SJCRH30 (cell line): ENCODE measurements at regions not wholly inside any gene's neighbourhood (a gene's known extent, or its start where the extent isn't known, plus 50 kb on each side); places are given as distances from the start of the nearest gene placed in this dataset.

Experiments used
- DNase-seq, 2 experiments: peaks; one replicate each; pipeline ENCODE4 v3.0.0-alpha.2; 2015 to 2020
- H3K27ac ChIP-seq: fragments of 250-450 bp; sonication (Bioruptor Pico); 2 replicates; pipeline ENCODE4 v1.5.1; 2020; ENCODE audit warnings: mild to moderate bottlenecking, moderate library complexity
- H3K27me3 ChIP-seq: fragments of 250-450 bp; sonication (Bioruptor Pico); 2 replicates; pipeline ENCODE4 v1.5.1; 2020; ENCODE audit warnings: mild to moderate bottlenecking, moderate library complexity
- H3K36me3 ChIP-seq: fragments of 250-450 bp; sonication (Bioruptor Pico); 2 replicates; pipeline ENCODE4 v1.5.1; 2020; ENCODE audit warnings: mild to moderate bottlenecking, moderate library complexity
- H3K4me1 ChIP-seq: fragments of 250-450 bp; sonication (Bioruptor Pico); 2 replicates; pipeline ENCODE4 v1.5.1; 2020; ENCODE audit warnings: mild to moderate bottlenecking, moderate library complexity
- H3K4me3 ChIP-seq: fragments of 250-450 bp; sonication (Bioruptor Pico); 2 replicates; pipeline ENCODE4 v1.5.1; 2020; ENCODE audit warnings: mild to moderate bottlenecking, moderate library complexity
- H3K9me3 ChIP-seq: fragments of 250-450 bp; sonication (Bioruptor Pico); replicated peaks from 2 replicates; pipeline ENCODE4 v1.5.1; 2020; ENCODE audit warnings: mild to moderate bottlenecking, moderate library complexity

DNA sequence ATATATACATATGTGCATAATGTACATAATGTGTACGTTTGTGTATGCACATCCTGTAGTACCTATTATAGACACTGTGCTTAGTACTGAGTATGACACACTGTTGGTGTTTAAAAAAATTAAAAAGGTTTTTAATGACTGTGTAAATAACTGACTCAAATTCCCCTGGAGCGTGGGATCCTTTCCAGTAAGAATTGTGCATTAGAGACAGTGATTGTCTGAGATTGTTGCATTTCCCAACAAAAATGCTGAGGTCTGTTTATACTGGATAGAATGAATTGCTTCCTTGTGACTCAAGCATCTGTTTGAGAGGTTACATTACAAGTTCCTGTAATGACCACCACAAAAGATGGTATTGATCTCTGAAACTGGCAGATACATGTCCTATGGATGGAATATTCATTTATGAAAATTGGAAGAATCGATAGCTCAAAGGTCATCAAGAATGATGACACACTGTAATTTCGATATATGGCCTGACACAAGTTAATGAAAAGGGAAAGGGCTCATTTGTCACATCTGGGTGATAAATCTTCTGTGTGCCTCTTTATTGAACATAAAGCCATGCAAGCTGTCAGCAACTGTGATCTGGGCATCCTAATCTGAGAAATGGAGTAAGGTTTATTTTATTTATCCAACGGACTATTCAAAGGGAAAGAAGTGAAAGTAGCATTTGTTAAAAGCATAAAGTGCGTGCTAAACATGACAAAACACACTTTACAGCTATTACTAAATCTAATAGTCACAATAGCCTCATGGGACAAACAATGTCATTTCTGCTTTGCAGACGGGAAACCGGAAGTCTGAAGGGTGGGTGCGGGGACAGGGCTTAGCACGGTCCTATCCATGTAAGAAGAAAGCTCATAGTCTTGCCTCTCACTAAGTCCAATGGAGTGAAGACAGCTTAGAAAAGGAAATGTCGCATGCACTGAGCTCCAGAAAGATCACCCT is 228.8 kb downstream of the CDH11 start:
- H3K9me3 ChIP-seq, result no peaks in the 10 kb centered on the region
- no peak overlapping the region for H3K27ac ChIP-seq
- H3K27me3 ChIP-seq, result no peaks in the 10 kb centered on the region
- no peaks in the 10 kb centered on the region for H3K36me3 ChIP-seq
- no peaks in the 10 kb centered on the region for H3K4me1 ChIP-seq
- DNase-seq, result peak in 1 of 2 experiments; percentile 28
- no peak overlapping the region for H3K4me3 ChIP-seq

DNA sequence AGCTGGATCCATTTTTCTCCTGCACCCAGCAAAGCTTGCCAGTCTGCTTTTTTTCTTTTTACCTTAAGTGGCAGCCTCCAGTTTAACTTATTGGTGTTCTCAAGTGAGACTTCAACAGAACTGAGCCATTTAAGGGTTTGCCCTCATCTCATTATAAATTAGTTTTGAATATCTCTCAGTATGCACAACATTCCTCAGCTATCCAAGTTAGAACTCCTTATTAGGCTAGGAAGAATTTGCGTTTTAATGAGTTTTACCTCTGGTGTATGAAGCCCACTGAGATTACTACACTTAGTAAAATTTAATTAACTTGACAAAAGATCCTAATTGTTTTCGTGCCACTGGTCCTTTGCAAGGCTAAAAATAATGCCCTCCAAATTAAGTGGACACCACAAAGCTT is 232.4 kb downstream of the CDH11 start:
- H3K27me3 ChIP-seq, result no peaks in the 10 kb centered on the region
- H3K27ac ChIP-seq, result no peak overlapping the region
- no peaks in the 10 kb centered on the region for H3K4me1 ChIP-seq
- H3K4me3 ChIP-seq, result no peak overlapping the region
- H3K36me3 ChIP-seq, result no peaks in the 10 kb centered on the region
- H3K9me3 ChIP-seq, result no peaks in the 10 kb centered on the region
- no peak for DNase-seq

DNA sequence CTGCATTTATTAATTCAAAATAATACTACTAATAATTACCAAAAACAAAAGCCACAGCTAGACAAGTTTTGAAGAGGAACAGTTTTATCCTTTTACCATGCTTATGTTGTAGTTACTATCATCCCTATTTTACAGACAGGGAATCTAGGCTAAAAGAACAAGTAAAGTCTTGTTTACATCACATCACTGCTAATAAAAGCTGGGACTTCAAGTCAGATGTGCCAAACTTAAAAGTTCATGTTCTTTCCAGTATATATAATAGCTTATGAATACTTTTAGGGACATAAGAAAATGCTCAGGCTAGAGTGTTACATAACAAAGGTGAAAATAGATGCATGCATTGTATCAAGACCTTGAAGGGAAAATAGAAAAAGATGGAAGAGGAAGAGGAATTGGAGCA is 234.2 kb downstream of the CDH11 start:
- DNase-seq, result no peak
- H3K36me3 ChIP-seq, result no peaks in the 10 kb centered on the region
- no peak overlapping the region for H3K4me3 ChIP-seq
- H3K4me1 ChIP-seq, result no peaks in the 10 kb centered on the region
- no peak overlapping the region for H3K27ac ChIP-seq
- H3K27me3 ChIP-seq, result no peaks in the 10 kb centered on the region
- no peaks in the 10 kb centered on the region for H3K9me3 ChIP-seq

DNA sequence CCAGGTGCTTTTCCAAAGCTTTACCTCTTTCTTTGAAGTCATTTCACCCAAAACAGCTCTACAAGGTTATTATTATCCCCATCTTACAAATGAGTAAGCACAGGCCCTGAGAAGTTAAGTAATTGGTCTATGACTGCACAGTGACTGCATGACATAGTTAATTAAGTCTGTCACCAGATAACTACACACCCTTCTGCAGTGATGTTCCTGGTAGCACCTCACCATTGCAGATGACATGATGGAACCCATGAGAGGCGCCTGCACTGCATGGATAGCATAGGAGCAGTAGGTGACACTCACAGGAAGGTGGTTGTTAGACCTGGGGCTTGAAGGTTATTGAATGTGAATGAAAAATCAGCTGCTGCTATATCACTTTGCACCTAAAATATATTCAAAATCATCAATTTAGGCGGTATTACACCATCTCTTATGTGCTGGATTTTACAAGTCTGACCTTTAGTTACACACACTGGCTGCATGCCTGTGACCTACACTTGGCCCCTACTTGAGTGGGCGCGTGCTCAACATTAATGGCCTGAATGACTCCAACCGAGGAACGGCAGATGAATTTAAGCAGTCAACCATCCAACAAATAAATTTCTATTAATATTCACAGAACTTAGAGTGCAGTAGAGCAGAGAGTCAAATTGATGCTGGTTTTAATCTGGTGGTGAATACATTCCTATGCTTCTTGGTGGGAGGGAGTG is 239.6 kb downstream of the CDH11 start:
- H3K4me1 ChIP-seq, result no peaks in the 10 kb centered on the region
- H3K27ac ChIP-seq, result no peak overlapping the region
- no peaks in the 10 kb centered on the region for H3K9me3 ChIP-seq
- H3K4me3 ChIP-seq, result no peak overlapping the region
- no peaks in the 10 kb centered on the region for H3K27me3 ChIP-seq
- no peaks in the 10 kb centered on the region for H3K36me3 ChIP-seq
- DNase-seq, result no peak

DNA sequence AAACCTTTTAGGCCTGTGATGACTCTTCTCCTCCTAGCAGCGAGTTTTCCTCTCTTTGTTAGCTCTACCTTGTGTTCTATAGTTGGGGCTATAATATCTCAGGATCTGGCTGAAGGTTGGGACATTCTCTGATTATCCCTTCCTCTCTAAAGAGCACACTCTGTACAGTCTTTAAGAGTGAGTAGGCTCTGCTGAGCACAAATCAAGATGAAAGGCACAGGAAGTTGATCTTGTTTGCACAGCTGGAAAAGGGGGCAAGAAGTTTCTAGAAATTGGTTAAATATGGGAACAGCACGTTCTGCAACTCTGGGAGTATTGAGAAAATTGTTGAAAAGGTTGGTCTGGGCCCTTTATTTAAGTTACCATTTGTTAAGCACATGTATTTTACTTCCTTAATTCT is 240.9 kb downstream of the CDH11 start:
- H3K27me3 ChIP-seq, result no peaks in the 10 kb centered on the region
- no peak for DNase-seq

DNA sequence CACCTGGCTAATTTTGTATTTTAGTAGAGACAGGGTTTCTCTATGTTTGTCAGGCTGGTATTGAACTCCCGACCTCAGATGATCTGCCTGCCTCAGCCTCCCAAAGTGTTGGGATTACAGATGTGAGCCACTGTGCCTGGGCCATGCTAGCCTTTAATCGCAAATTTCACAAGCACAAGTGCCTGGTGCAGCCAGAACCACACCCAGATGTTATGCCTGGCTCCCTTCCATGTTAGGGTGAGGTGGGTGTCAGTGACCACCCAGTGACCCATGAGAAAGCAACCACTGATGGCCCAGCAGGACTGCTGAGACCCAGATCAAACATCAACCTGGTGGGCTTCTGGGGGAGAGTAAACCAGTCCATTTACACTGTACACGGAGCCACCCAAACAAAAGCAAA is 241.9 kb downstream of the CDH11 start:
- no peak overlapping the region for H3K4me3 ChIP-seq
- DNase-seq, result no peak
- no peaks in the 10 kb centered on the region for H3K36me3 ChIP-seq
- H3K27me3 ChIP-seq, result no peaks in the 10 kb centered on the region
- peaks cover 6% of the 10 kb centered on the region; the same call in 1 of the 2 replicates for H3K9me3 ChIP-seq
- H3K4me1 ChIP-seq, result no peaks in the 10 kb centered on the region
- no peak overlapping the region for H3K27ac ChIP-seq

More for the DNA sequence above, 240.9 kb downstream of the CDH11 start:
- Histone ChIP-seq H3K4me3 (no peak overlapping the region), H3K27ac (no peak overlapping the region), H3K9me3 (peaks cover 6% of the 10 kb centered on the region; the same call in 1 of the 2 replicates), H3K36me3 (no peaks in the 10 kb centered on the region), H3K4me1 (no peaks in the 10 kb centered on the region)

DNA sequence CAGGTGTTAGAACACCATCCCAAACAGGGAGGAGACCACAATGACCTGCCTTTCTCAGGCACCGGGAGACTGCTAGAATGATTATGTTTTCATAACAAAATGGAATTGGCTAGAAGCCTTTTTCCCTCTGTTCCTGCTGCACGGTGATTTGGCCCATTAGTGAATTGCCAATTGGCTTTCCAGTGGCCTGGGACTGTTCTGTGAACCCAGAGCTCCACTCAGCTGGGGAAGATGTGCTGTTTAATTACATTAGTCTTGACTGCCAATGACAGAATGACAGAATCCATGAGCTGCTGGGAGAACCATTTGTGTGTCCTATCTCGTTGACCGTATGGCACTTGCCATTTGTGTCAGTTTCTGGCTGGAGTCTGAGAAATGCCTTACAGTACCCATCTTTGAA is 242.9 kb downstream of the CDH11 start:
- H3K9me3 ChIP-seq, result peaks cover 6% of the 10 kb centered on the region; the same call in 1 of the 2 replicates
- no peak overlapping the region for H3K4me3 ChIP-seq
- DNase-seq, result no peak
- H3K36me3 ChIP-seq, result no peaks in the 10 kb centered on the region
- no peaks in the 10 kb centered on the region for H3K4me1 ChIP-seq
- no peak overlapping the region for H3K27ac ChIP-seq
- H3K27me3 ChIP-seq, result no peaks in the 10 kb centered on the region

DNA sequence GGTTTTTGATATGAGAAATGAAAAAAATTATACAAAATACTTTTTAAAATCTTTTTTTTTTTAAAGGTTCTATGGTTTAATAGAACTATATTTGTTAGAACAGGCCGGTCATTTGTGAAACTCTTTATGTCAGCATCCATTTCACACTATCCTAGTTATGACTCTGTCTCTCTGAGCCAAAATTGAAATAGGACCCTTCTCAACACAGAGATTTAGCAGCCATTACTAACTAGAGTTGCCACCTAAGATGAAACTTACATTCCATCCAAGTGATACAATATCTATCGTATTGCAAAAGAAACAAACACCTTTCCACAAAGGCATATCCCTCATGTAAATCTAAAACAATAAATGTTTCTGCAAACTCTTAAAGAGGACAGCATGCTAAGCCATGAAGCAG is 249.8 kb downstream of the CDH11 start:
- H3K4me3 ChIP-seq, result no peak overlapping the region
- DNase-seq, result peak in 1 of 2 experiments; percentile 56
- no peak overlapping the region for H3K27ac ChIP-seq
- H3K9me3 ChIP-seq, result peaks cover 6% of the 10 kb centered on the region; the same call in 1 of the 2 replicates
- H3K4me1 ChIP-seq, result peaks cover 33% of the 10 kb centered on the region
- H3K36me3 ChIP-seq, result no peaks in the 10 kb centered on the region
- H3K27me3 ChIP-seq, result no peaks in the 10 kb centered on the region

DNA sequence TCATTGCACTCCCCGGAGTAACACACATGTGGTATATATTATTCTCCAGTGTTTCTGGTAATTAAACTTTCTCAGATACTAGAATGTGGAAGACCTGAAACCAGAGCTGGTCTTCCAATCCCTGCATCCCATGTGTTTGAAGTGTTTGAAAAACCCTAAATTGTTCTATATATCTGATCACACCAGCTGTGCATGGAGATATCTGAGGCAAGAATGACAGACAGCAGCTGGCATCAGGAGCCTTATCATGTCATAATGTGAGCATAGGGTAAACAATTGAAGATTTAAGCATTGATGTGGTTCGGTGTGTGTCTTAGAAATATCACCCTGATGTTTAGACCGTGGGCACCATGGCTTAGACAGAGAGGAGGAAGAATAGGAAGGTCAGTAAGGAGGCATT is 251.0 kb downstream of the CDH11 start:
- Histone ChIP-seq H3K4me1 (peaks cover 35% of the 10 kb centered on the region), H3K27me3 (no peaks in the 10 kb centered on the region), H3K27ac (peak overlapping the region; percentile 12; the same call in 1 of the 2 replicates), H3K4me3 (no peak overlapping the region), H3K9me3 (no peaks in the 10 kb centered on the region), H3K36me3 (no peaks in the 10 kb centered on the region)
- DNase-seq, result peak; percentile 50 to 77

DNA sequence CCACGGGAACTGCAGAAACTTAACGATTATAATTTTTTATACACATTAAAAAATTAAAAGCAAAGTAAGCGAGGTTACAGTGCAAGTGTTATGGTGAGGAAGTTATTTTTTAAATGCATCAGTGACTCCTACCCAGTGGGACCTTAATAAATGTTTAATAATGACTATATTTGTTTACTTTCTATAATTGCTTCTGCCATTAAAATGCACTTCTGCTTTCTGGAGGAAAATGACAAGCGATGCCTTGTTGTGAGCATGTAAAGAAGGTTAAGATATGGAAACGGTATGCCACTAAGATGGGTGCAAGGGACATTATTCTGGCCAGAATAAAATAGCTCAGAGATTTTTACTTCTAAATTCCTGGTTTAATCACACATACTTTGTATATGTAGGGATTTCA is 252.1 kb downstream of the CDH11 start:
- Histone ChIP-seq H3K9me3 (no peaks in the 10 kb centered on the region), H3K27ac (no peak overlapping the region), H3K36me3 (no peaks in the 10 kb centered on the region), H3K27me3 (no peaks in the 10 kb centered on the region), H3K4me3 (no peak overlapping the region), H3K4me1 (peaks cover 45% of the 10 kb centered on the region)
- DNase-seq, result no peak

DNA sequence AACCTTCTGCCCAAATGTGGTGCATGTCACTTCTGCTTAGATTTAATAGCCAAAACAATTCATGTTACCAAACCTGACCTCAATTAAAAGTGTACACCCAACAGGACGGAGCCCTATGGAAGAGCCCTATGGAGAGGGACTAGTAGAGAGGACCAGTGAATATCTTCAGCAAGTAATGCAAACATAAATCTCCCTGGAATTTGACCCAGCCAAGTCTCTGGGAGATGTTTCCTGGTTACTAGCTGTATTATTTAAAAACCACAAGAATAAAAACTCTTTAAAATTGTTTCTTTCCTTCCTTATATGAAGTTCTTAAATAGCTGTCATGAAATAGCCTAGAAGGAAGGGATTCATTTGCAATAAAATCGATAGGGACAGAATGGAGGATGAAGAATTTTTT is 255.8 kb downstream of the CDH11 start:
- no peak for DNase-seq
- no peaks in the 10 kb centered on the region for H3K27me3 ChIP-seq

DNA sequence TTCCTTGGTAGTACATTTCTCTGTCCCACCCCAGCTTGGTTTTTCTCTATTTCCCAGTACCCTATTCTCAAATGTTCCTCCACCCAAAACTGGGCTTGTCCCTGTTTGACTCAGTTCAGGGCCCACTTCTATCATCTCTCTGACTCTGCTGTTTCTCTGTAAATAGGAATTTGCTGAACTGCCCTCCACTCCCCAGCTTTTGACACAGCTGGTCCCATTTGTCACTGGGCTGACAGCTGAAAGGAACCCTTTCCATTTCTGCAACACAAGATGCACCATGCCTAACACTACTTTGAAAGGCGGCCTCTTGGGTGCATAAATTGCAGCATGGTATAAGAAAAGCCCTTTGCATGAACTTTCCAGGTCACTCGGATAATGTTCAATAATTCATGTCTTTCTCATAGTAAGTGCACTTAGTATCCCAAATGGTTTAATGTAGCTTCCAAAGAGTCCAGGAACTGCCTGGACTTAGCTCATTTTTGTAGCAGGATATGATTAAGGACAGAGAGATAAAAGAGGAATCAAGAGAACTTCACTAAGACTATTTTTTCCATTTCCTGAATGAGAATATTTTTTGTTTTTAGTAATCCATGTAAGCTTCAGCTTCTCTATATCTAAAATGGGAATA is 256.7 kb downstream of the CDH11 start:
- no peaks in the 10 kb centered on the region for H3K36me3 ChIP-seq
- H3K27ac ChIP-seq, result peak overlapping the region; percentile 91
- DNase-seq, result peak; percentile 89 to 96
- H3K9me3 ChIP-seq, result peaks cover 4% of the 10 kb centered on the region; the same call in 1 of the 2 replicates
- H3K4me3 ChIP-seq, result no peak overlapping the region
- H3K27me3 ChIP-seq, result no peaks in the 10 kb centered on the region
- peaks cover 37% of the 10 kb centered on the region for H3K4me1 ChIP-seq

More for the DNA sequence above, 255.8 kb downstream of the CDH11 start:
- H3K27ac ChIP-seq, result peak overlapping the region; percentile 91; the same call in 1 of the 2 replicates
- peaks cover 4% of the 10 kb centered on the region; the same call in 1 of the 2 replicates for H3K9me3 ChIP-seq
- no peak overlapping the region for H3K4me3 ChIP-seq
- H3K4me1 ChIP-seq, result peaks cover 46% of the 10 kb centered on the region
- H3K36me3 ChIP-seq, result no peaks in the 10 kb centered on the region

DNA sequence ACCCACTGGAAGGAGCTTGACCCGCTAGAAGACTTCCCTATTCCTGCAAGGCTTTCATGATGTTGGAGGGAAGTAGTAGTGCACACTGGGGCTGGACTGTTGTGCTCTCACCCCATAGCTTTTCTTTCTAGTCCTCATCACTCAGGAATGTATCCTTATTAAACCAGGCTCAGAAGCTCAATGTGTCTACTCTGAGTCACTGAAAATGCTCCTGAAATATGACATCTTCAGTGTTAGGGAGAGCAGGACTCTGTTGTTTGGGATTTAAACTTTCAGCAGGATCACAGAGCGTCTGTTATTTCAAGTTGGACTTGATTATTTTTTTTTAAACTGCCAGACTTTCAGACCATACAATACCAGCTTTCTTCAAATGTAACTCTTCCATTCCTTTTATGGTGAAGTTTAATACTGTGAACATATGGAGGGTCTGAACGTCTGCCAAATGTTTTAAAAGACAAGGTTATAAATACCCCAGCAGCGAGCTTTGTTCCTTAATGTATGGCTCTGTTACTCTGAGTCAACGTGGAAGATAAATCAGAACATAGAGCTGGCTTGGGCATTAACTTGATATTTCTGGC is 257.5 kb downstream of the CDH11 start:
- Histone ChIP-seq H3K4me1 (peaks cover 32% of the 10 kb centered on the region), H3K27me3 (no peaks in the 10 kb centered on the region), H3K4me3 (peak overlapping the region; percentile 3; the same call in 1 of the 2 replicates), H3K36me3 (no peaks in the 10 kb centered on the region), H3K9me3 (peaks cover 4% of the 10 kb centered on the region; the same call in 1 of the 2 replicates), H3K27ac (peak overlapping the region; percentile 91)
- peak; percentile 59 to 87 for DNase-seq

DNA sequence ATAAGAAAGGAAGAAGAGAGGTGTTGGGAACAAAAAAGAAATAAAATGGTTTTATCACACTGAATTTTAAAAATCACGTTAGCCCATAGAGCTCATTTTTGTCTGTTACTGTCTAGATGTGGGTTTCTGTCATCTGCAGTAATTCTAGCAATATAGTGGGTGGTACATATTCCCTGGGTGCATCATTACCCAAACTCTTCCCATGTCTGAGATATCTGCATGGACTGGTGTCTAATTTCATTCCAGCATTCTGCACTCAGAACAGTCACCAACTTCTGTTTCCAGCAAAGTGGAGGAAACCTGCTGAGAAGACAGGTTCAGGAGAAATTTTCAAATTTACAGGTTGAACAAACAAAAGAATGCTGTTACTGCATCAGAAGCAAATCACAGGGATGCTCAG is 263.8 kb downstream of the CDH11 start:
- no peaks in the 10 kb centered on the region for H3K9me3 ChIP-seq
- DNase-seq, result no peak
- no peak overlapping the region for H3K4me3 ChIP-seq
- H3K36me3 ChIP-seq, result no peaks in the 10 kb centered on the region
- no peak overlapping the region for H3K27ac ChIP-seq
- H3K4me1 ChIP-seq, result peaks cover 2% of the 10 kb centered on the region; the same call in 1 of the 2 replicates
- H3K27me3 ChIP-seq, result no peaks in the 10 kb centered on the region
